ENCODE measurements at regions not wholly inside any gene's neighbourhood (a gene's known extent, or its start where the extent isn't known, plus 50 kb on each side); places are given as distances from the start of the nearest gene placed in this dataset.

GRCh38 chr7:84838857-84839256 lies 348.0 kb downstream of the SEMA3D start:
- TF ChIP-seq POLR2A (IDR thresholded peaks at IDR 0.05) = no peak
- TF ChIP-seq, protein P1, sequence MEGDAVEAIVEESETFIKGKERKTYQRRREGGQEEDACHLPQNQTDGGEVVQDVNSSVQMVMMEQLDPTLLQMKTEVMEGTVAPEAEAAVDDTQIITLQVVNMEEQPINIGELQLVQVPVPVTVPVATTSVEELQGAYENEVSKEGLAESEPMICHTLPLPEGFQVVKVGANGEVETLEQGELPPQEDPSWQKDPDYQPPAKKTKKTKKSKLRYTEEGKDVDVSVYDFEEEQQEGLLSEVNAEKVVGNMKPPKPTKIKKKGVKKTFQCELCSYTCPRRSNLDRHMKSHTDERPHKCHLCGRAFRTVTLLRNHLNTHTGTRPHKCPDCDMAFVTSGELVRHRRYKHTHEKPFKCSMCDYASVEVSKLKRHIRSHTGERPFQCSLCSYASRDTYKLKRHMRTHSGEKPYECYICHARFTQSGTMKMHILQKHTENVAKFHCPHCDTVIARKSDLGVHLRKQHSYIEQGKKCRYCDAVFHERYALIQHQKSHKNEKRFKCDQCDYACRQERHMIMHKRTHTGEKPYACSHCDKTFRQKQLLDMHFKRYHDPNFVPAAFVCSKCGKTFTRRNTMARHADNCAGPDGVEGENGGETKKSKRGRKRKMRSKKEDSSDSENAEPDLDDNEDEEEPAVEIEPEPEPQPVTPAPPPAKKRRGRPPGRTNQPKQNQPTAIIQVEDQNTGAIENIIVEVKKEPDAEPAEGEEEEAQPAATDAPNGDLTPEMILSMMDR (IDR thresholded peaks at IDR 0.05) = no peak

All from ovary (tissue), 3 donors.